ENCODE measurements at regions not wholly inside any gene's neighbourhood (a gene's known extent, or its start where the extent isn't known, plus 50 kb on each side); places are given as distances from the start of the nearest gene placed in this dataset.

GRCh38 chr11:11215058-11215815 is 137.8 kb downstream of the CSNK2A3 start:
- no TSS peak for BruUV-seq (replicated peaks)
- no peaks in the 10 kb centered on the region for H3K9me2 ChIP-seq (ENCODE audit: insufficient read depth)
- no peak overlapping the region for H3K27ac ChIP-seq (ENCODE audit: low read depth, low read length)
- H3K4me3 ChIP-seq (replicated peaks in 1 of 2; ENCODE audit: low read depth in 1 of 2, low read length in 2 of 2), result no peak overlapping the region
- H2AFZ ChIP-seq (ENCODE audit: low read depth, low read length, poor library complexity, severe bottlenecking), result no peak overlapping the region
- H3K27me3 ChIP-seq (ENCODE audit: insufficient read depth, low read length), result no peaks in the 10 kb centered on the region; the same call in 1 of the 2 replicates
- H3K9ac ChIP-seq (ENCODE audit: low read length), result no peak overlapping the region
- H3K79me2 ChIP-seq (ENCODE audit: insufficient read depth, low read length), result no peaks in the 10 kb centered on the region
- ATAC-seq, result no peak
- intact Hi-C loops (cut with micrococcal nuclease), result no loop called here
- no peaks in the 10 kb centered on the region for H3K4me1 ChIP-seq (ENCODE audit: control insufficient read depth in 1 of 2, insufficient read depth in 2 of 2, low read length in 2 of 2)
- CTCF ChIA-PET, result interaction anchor here (1.2 kb wide), 1 partner anchor 281 kb away, joined by 3 read pairs; no protein-coding TSS in a partner anchor
- H3K9me3 ChIP-seq (ENCODE audit: control insufficient read depth in 1 of 2, insufficient read depth in 1 of 2, low read depth in 1 of 2, low read length in 2 of 2), result no peaks in the 10 kb centered on the region
- H3K4me2 ChIP-seq (ENCODE audit: low read length), result no peak overlapping the region
- RAD21 ChIA-PET (ENCODE audit: low non-redundant PET in 1 of 2, low total read pairs in 2 of 2, uncharacterized antibody in 2 of 2, unreplicated experiment in 2 of 2), result no interaction called here
- H4K20me1 ChIP-seq (ENCODE audit: insufficient read depth), result no peaks in the 10 kb centered on the region
- no peaks in the 10 kb centered on the region for H3K36me3 ChIP-seq (ENCODE audit: control insufficient read depth in 1 of 2, insufficient read depth in 2 of 2, low read length in 2 of 2)
- TF ChIP-seq JUND (IDR thresholded peaks at IDR 0.05), result no peak
- TF ChIP-seq, protein P1, sequence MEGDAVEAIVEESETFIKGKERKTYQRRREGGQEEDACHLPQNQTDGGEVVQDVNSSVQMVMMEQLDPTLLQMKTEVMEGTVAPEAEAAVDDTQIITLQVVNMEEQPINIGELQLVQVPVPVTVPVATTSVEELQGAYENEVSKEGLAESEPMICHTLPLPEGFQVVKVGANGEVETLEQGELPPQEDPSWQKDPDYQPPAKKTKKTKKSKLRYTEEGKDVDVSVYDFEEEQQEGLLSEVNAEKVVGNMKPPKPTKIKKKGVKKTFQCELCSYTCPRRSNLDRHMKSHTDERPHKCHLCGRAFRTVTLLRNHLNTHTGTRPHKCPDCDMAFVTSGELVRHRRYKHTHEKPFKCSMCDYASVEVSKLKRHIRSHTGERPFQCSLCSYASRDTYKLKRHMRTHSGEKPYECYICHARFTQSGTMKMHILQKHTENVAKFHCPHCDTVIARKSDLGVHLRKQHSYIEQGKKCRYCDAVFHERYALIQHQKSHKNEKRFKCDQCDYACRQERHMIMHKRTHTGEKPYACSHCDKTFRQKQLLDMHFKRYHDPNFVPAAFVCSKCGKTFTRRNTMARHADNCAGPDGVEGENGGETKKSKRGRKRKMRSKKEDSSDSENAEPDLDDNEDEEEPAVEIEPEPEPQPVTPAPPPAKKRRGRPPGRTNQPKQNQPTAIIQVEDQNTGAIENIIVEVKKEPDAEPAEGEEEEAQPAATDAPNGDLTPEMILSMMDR (IDR thresholded peaks at IDR 0.05 in 2 of 3, conservative IDR thresholded peaks at IDR 0.05 in 1 of 3; ENCODE audit: borderline replicate concordance in 1 of 3, insufficient read depth in 1 of 3, low read depth in 2 of 3, low read length in 2 of 3), result no peak
- TF ChIP-seq FOSL1 (IDR thresholded peaks at IDR 0.05; ENCODE audit: low read depth), result no peak
- no peak for TF ChIP-seq SRF (IDR thresholded peaks at IDR 0.05; ENCODE audit: low read depth)
- TF ChIP-seq SP1 (IDR thresholded peaks at IDR 0.05; ENCODE audit: low read depth), result no peak
- TF ChIP-seq ATF3 (IDR thresholded peaks at IDR 0.05), result no peak
- POLR2A ChIA-PET, result no interaction called here
- no peak for DNase-seq (ENCODE audit: low read depth, low spot score)

DNA sequence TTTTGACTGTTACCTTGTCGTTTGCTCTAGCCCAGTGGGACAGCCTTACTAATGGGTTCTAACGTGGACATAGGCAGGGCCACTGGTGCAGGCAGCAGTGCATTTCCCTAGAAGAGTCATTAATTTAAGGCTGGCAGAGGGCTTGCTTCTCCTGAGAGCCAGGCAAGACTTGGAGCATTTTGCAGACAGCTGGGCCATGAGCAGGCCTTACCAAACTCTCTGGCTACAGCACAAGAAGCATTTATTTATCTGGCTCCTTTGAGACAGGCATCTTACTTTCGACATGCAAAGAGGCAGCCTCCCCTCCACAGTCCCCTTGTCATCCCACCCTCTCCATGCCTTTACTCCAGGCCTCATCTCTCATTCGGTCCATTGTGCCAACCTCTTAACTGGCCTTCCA is 139.9 kb downstream of the CSNK2A3 start:
- H3K4me2 ChIP-seq (ENCODE audit: low read length), result no peak overlapping the region
- intact Hi-C loops (cut with micrococcal nuclease), result no loop called here
- ChIA-PET CTCF (no interaction called here), RAD21 (ENCODE audit: low non-redundant PET in 1 of 2, low total read pairs in 2 of 2, uncharacterized antibody in 2 of 2, unreplicated experiment in 2 of 2) (no interaction called here), POLR2A (no interaction called here)
- no peak for ATAC-seq
- no peaks in the 10 kb centered on the region for H3K79me2 ChIP-seq (ENCODE audit: insufficient read depth, low read length)
- no peaks in the 10 kb centered on the region for H3K4me1 ChIP-seq (ENCODE audit: control insufficient read depth in 1 of 2, insufficient read depth in 2 of 2, low read length in 2 of 2)
- no peak overlapping the region for H3K27ac ChIP-seq (ENCODE audit: low read depth, low read length)
- no peak overlapping the region for H3K4me3 ChIP-seq (replicated peaks in 1 of 2; ENCODE audit: low read depth in 1 of 2, low read length in 2 of 2)
- no peaks in the 10 kb centered on the region for H3K36me3 ChIP-seq (ENCODE audit: control insufficient read depth in 1 of 2, insufficient read depth in 2 of 2, low read length in 2 of 2)
- H3K9me2 ChIP-seq (ENCODE audit: insufficient read depth), result no peaks in the 10 kb centered on the region
- no peaks in the 10 kb centered on the region for H3K27me3 ChIP-seq (ENCODE audit: insufficient read depth, low read length)
- H4K20me1 ChIP-seq (ENCODE audit: insufficient read depth), result no peaks in the 10 kb centered on the region
- H2AFZ ChIP-seq (ENCODE audit: low read depth, low read length, poor library complexity, severe bottlenecking), result no peak overlapping the region
- no peak overlapping the region for H3K9ac ChIP-seq (ENCODE audit: low read length)
- no peaks in the 10 kb centered on the region for H3K9me3 ChIP-seq (ENCODE audit: control insufficient read depth in 1 of 2, insufficient read depth in 1 of 2, low read depth in 1 of 2, low read length in 2 of 2)
- DNase-seq (ENCODE audit: low read depth, low spot score), result no peak
- no TSS peak for BruUV-seq (replicated peaks)
- TF ChIP-seq ZNF274 (IDR thresholded peaks at IDR 0.05; ENCODE audit: low read depth, low read length) (no peak), POLR2A (IDR thresholded peaks at IDR 0.05; ENCODE audit: borderline replicate concordance, extremely low read depth, insufficient read depth, insufficient read length) (no peak), FOSL1 (IDR thresholded peaks at IDR 0.05; ENCODE audit: low read depth) (no peak), JUND (IDR thresholded peaks at IDR 0.05) (no peak), EGR1 (IDR thresholded peaks at IDR 0.05; ENCODE audit: low read depth) (no peak), TCF7L2 (IDR thresholded peaks at IDR 0.05; ENCODE audit: borderline replicate concordance, extremely low read depth, insufficient read depth, insufficient read length) (no peak), ELF1 (IDR thresholded peaks at IDR 0.05; ENCODE audit: borderline replicate concordance, low read depth) (no peak), POLR2AphosphoS5 (IDR thresholded peaks at IDR 0.05; ENCODE audit: low read depth, low read length) (no peak), SP1 (IDR thresholded peaks at IDR 0.05; ENCODE audit: low read depth) (no peak), RAD21 (IDR thresholded peaks at IDR 0.05; ENCODE audit: low read depth) (no peak), EZH2 (IDR thresholded peaks at IDR 0.05) (no peak), CEBPB (IDR thresholded peaks at IDR 0.05; ENCODE audit: low read depth) (no peak), ZFX (IDR thresholded peaks at IDR 0.05) (no peak), EZH2phosphoT487 (IDR thresholded peaks at IDR 0.05; ENCODE audit: borderline replicate concordance) (no peak), YY1 (IDR thresholded peaks at IDR 0.05; ENCODE audit: extremely low read depth, insufficient replicate concordance, low read depth, low read length) (no peak)

Measured in HCT116 (cell line).